ENCODE measurements at regions not wholly inside any gene's neighbourhood (a gene's known extent, or its start where the extent isn't known, plus 50 kb on each side); places are given as distances from the start of the nearest gene placed in this dataset.
"Not testable (repeated sequence)": the region's sequence is repeated elsewhere in the genome, so short reads cannot be mapped to it uniquely, and the experiment has no call there.

DNA sequence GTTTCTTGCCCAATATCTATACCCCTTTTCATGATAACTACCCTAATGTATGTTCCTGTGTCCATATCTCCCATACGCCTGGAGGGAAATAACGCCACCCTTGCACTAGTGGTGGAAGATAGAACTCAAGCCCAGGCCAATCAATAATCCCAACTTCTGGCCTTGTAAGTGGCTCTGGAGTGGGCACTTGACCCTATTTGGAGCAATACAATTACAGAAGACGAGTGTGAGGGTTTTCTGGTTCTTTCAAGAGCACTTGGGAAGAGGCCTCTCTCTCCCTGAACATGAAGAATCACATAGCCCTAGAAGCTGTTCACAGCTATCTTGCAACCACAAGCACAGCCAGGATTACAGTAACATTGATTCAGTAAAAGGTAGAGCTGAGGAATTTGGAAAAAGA is 217.9 kb downstream of the RAB11FIP4 start:
- H3K4me3 ChIP-seq (ENCODE audit: low read depth, low read length) = no peak overlapping the region
- no peak for DNase-seq (ENCODE audit: low read depth)

DNA sequence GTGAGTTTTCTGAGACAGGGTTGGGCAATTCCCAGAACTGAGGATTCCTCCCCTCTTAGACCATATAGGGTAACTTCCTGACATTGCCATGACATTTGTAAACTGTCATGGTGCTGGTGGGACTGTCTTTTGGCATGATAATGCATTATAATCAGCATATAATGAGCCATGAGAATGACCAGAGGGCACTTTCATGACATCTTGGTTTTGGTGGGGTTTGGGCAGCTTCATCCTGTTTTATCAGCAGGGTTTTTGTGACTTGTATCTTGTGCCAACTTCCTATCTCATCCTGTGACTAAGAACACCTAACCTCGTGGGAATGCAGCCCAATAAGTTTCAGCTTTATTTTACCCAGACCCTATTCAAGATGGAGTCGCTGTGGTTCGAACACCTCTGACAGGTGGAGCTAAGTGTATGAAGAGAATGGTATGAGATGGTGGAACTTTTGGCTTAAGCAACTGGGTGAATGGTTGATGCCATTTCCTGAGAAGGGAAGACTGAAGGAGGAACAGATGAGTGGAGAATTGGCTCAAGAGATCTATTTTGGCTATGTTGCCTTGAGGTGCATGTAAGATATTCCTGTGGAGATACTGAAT is 217.3 kb downstream of the RAB11FIP4 start:
- H3K4me3 ChIP-seq (ENCODE audit: low read depth, low read length) = no peak overlapping the region
- DNase-seq (ENCODE audit: low read depth) = no peak
- TF ChIP-seq, protein P1, sequence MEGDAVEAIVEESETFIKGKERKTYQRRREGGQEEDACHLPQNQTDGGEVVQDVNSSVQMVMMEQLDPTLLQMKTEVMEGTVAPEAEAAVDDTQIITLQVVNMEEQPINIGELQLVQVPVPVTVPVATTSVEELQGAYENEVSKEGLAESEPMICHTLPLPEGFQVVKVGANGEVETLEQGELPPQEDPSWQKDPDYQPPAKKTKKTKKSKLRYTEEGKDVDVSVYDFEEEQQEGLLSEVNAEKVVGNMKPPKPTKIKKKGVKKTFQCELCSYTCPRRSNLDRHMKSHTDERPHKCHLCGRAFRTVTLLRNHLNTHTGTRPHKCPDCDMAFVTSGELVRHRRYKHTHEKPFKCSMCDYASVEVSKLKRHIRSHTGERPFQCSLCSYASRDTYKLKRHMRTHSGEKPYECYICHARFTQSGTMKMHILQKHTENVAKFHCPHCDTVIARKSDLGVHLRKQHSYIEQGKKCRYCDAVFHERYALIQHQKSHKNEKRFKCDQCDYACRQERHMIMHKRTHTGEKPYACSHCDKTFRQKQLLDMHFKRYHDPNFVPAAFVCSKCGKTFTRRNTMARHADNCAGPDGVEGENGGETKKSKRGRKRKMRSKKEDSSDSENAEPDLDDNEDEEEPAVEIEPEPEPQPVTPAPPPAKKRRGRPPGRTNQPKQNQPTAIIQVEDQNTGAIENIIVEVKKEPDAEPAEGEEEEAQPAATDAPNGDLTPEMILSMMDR (IDR thresholded peaks at IDR 0.05; ENCODE audit: low read depth, low read length, missing control alignments) = no peak

More for the DNA sequence above, 217.9 kb downstream of the RAB11FIP4 start:
- TF ChIP-seq, protein P1 (IDR thresholded peaks at IDR 0.05; ENCODE audit: low read depth, low read length, missing control alignments) = no peak

DNA sequence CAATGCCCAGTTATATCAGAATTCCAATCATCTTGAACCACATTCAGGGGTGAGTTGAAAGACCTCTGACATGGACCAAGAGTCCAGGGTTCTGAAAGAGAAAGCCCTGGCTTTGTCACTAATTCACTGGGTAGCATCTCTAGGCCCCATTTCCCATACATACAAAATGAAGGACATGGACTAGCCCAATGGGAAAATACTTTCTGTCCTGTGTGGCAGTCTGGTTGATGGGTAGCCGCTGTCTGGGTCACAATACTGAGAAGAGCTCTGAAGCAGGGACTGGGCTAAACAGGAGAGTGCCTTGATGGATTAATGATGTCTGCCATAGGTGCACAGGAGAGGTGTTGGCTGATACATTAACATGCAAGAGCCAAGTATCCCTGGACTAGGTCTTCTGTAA is 214.3 kb downstream of the RAB11FIP4 start:
- TF ChIP-seq, protein P1 (IDR thresholded peaks at IDR 0.05; ENCODE audit: low read depth, low read length, missing control alignments) = no peak
- no peak for DNase-seq (ENCODE audit: low read depth)

DNA sequence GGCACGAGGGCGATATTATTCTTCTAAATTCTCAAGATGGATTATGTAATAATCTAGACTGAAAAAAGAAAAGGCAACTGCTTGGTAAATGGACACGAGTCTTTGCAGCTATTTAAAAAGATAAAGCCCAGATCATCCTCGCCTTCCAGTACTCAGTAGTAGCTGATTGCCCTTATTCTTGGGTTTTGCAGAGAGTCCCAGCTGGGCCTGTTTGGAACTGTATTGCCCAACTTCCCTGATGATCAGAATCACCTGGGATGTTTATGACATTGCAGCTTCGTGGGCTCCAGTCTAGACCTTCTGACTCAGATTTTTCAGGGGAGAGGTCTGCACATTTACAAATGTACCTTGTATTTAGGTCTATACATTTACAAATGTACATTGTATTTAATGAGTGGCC is 213.5 kb downstream of the RAB11FIP4 start:
- H3K4me3 ChIP-seq (ENCODE audit: low read depth, low read length) = no peak overlapping the region
- TF ChIP-seq, protein P1 (IDR thresholded peaks at IDR 0.05; ENCODE audit: low read depth, low read length, missing control alignments) = no peak
- DNase-seq (ENCODE audit: low read depth) = no peak

More for the DNA sequence above, 214.3 kb downstream of the RAB11FIP4 start:
- H3K4me3 ChIP-seq (ENCODE audit: low read depth, low read length) = no peak overlapping the region

DNA sequence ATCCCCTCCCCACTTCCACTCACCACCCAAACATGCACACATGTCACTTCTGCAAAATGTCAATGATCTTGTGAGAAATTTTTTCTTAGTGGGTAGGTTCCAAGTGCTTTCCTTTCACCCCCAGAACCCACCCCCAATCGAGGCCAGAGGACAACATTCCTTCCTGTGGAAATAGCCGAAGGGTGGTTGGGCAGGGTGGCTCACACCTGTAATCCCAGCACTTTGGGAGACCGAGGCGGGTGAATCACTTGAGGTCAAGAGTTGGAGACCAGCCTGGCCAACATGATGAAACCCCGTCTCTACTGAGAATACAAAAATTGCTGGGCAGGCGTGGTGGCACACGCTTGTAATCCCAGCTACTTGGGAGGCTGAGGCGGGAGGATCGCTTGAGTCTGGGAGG is 208.7 kb downstream of the RAB11FIP4 start:
- not testable (repeated sequence) for H3K4me3 ChIP-seq (ENCODE audit: low read depth, low read length); DNase-seq (ENCODE audit: low read depth)

DNA sequence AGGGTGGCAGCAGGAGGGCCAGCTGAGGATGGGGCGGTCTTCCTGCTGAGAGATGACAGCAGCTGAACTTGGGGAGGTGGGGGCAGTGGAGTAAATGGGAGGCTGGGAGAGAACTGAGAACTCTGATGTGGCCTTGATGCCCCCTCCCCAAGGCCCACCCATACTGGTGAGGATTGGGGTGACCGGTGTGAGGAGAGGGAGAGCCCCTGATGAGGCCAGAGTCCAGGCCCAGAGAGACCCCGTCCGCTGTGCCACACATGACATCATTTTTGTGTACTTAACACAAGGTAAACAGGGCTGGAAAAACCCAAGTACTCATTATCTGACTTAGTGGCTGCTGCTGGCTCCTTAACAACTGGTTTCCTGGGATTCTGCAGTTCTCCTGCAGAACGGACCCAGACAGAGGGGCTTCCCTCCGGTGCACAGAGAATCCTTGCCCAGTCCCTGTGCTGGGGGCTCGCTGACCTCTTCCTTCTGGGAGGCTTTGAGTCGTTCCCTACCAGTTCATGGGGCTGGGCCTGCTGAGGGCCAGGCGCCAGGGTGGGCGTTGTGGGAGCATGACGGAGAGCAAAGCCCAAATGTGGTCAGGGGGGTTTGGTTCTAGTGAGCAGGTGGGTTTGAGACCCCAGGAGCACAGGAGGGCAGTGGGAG is 207.6 kb downstream of the RAB11FIP4 start:
- TF ChIP-seq, protein P1 (IDR thresholded peaks at IDR 0.05; ENCODE audit: low read depth, low read length, missing control alignments) = no peak
- H3K4me3 ChIP-seq (ENCODE audit: low read depth, low read length) = no peak overlapping the region
- DNase-seq (ENCODE audit: low read depth) = no peak

DNA sequence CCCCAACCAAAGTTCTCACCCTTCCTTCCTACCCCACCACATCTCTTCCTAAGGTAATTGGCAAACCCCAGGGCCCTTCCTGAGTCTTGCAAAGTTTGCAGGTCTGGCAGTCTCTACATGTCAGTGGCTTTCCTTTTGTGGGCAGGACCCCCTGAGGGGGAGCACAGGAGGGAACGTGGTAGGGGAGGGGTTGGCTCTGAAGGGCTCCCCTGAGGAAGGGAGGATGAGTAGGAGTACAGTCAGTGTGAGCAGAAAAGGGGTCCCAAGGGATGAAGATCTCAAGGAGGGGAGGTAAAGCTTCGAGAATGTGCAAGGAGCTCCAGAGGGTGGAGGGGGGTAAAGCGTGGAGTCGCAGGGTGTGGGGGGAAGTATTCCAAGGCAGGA is 206.9 kb downstream of the RAB11FIP4 start:
- no peak for DNase-seq (ENCODE audit: low read depth)
- TF ChIP-seq, protein P1 (IDR thresholded peaks at IDR 0.05; ENCODE audit: low read depth, low read length, missing control alignments) = no peak
- no peak overlapping the region for H3K4me3 ChIP-seq (ENCODE audit: low read depth, low read length)
